ENCODE measurements at regions not wholly inside any gene's neighbourhood (a gene's known extent, or its start where the extent isn't known, plus 50 kb on each side); places are given as distances from the start of the nearest gene placed in this dataset.

GRCh38 chr14:46279776-46280175 lies 371.8 kb downstream of the RPL10L start:
- Mint-ChIP-seq H3K9me3 (no peaks in the 10 kb centered on the region; the same call in none of the 2 replicates), H3K36me3 (ENCODE audit: low read depth) (no peaks in the 10 kb centered on the region), H3K4me1 (ENCODE audit: low read depth) (no peaks in the 10 kb centered on the region), H3K4me3 (no peak overlapping the region), H3K27ac (no peak overlapping the region), H3K27me3 (ENCODE audit: insufficient read depth) (peaks cover 2% of the 10 kb centered on the region; the same call in 1 of the 2 replicates)
- DNase-seq, result no peak
- TF ChIP-seq, protein P1, sequence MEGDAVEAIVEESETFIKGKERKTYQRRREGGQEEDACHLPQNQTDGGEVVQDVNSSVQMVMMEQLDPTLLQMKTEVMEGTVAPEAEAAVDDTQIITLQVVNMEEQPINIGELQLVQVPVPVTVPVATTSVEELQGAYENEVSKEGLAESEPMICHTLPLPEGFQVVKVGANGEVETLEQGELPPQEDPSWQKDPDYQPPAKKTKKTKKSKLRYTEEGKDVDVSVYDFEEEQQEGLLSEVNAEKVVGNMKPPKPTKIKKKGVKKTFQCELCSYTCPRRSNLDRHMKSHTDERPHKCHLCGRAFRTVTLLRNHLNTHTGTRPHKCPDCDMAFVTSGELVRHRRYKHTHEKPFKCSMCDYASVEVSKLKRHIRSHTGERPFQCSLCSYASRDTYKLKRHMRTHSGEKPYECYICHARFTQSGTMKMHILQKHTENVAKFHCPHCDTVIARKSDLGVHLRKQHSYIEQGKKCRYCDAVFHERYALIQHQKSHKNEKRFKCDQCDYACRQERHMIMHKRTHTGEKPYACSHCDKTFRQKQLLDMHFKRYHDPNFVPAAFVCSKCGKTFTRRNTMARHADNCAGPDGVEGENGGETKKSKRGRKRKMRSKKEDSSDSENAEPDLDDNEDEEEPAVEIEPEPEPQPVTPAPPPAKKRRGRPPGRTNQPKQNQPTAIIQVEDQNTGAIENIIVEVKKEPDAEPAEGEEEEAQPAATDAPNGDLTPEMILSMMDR (IDR thresholded peaks at IDR 0.05), result no peak

GRCh38 chr14:46279327-46279726 lies 372.3 kb downstream of the RPL10L start:
- no peaks in the 10 kb centered on the region for H3K36me3 Mint-ChIP-seq (ENCODE audit: low read depth)
- no peaks in the 10 kb centered on the region for H3K4me1 Mint-ChIP-seq (ENCODE audit: low read depth)
- peaks cover 2% of the 10 kb centered on the region for H3K9me3 Mint-ChIP-seq
- peaks cover 2% of the 10 kb centered on the region; the same call in 1 of the 2 replicates for H3K27me3 Mint-ChIP-seq (ENCODE audit: insufficient read depth)
- H3K27ac Mint-ChIP-seq, result no peak overlapping the region
- no peak overlapping the region for H3K4me3 Mint-ChIP-seq
- TF ChIP-seq, protein P1 (IDR thresholded peaks at IDR 0.05), result no peak
- no peak for DNase-seq

DNA sequence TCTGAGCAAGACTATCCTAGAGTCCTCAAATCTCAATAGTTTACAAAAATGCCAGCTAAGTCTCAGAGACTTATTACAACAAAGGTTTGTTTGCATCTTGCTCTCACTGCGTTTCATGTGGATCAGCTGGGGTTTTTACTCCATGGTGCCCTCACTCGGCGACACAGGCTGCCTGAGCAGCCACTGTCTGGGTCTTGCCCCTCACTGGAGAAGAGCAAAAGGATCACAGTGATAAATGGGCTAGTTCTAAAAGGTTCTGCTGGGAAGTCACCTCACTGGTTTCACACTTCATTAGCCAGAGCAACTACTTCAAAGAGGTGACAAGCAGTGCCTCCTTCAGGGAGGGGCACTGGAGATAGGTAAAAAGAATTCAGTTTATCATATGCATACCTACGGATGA lies 392.0 kb downstream of the RPL10L start:
- no peak overlapping the region for H3K27ac Mint-ChIP-seq
- TF ChIP-seq, protein P1 (IDR thresholded peaks at IDR 0.05), result no peak
- no peaks in the 10 kb centered on the region; the same call in 1 of the 2 replicates for H3K36me3 Mint-ChIP-seq (ENCODE audit: low read depth)
- DNase-seq, result no peak
- no peak overlapping the region for H3K4me3 Mint-ChIP-seq
- H3K27me3 Mint-ChIP-seq (ENCODE audit: insufficient read depth), result no peaks in the 10 kb centered on the region; the same call in 1 of the 2 replicates
- H3K9me3 Mint-ChIP-seq, result peaks cover 22% of the 10 kb centered on the region
- H3K4me1 Mint-ChIP-seq (ENCODE audit: low read depth), result no peaks in the 10 kb centered on the region

DNA sequence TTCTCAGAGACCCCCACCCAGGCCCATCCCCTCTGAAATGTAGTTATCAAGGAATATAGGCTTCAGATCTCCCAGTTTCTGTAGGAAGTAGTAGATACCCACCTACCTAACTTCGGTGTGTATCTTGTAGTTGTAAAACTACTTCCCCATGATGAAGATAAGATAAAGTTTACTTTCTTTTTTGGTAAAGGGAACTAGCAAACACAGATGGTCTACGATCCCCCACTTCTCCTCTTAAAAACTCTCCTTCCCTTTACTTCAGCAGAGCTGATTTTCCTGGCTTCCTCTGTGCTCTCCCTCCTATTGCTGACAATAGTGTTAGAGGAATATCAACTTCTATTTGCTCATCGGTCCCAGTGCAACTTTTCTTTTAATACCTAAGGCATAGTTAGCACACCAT lies 395.2 kb downstream of the RPL10L start:
- TF ChIP-seq, protein P1 (IDR thresholded peaks at IDR 0.05), result no peak
- Mint-ChIP-seq H3K9me3 (peaks cover 18% of the 10 kb centered on the region; the same call in 1 of the 2 replicates), H3K36me3 (ENCODE audit: low read depth) (no peaks in the 10 kb centered on the region), H3K4me3 (no peak overlapping the region), H3K27ac (no peak overlapping the region), H3K4me1 (ENCODE audit: low read depth) (no peaks in the 10 kb centered on the region), H3K27me3 (ENCODE audit: insufficient read depth) (no peaks in the 10 kb centered on the region)
- DNase-seq, result no peak

- no peak for DNase-seq
- TF ChIP-seq, protein P1 (IDR thresholded peaks at IDR 0.05), result peak; percentile 70
- Mint-ChIP-seq H3K4me1 (ENCODE audit: low read depth) (no peaks in the 10 kb centered on the region), H3K27me3 (ENCODE audit: insufficient read depth) (no peaks in the 10 kb centered on the region), H3K27ac (no peak overlapping the region), H3K9me3 (peaks cover 14% of the 10 kb centered on the region; the same call in 1 of the 2 replicates), H3K36me3 (ENCODE audit: low read depth) (no peaks in the 10 kb centered on the region), H3K4me3 (no peak overlapping the region)
These were observed 401.4 kb downstream of the RPL10L start for GRCh38 chr14:46250113-46250703.

Data from HFFc6 (cell line).